OCI-M2 (cell line): ENCODE measurements at regions not wholly inside any gene's neighbourhood (a gene's known extent, or its start where the extent isn't known, plus 50 kb on each side); places are given as distances from the start of the nearest gene placed in this dataset.
"Not testable (repeated sequence)": the region's sequence is repeated elsewhere in the genome, so short reads cannot be mapped to it uniquely, and the experiment has no call there.

Source experiments
- DNase-seq: peaks from one replicate; lab custom pipeline; 2025; ENCODE audit not compliant: unreplicated experiment; lab: John Stamatoyannopoulos, UW

GRCh38 chr5:164255598-164256213 lies 750.3 kb downstream of the MAT2B start:
- DNase-seq, result no peak

GRCh38 chr5:164256351-164256750 lies 750.9 kb downstream of the MAT2B start:
- no peak for DNase-seq

GRCh38 chr5:164256954-164257353 lies 751.5 kb downstream of the MAT2B start:
- DNase-seq, result no peak

- no peak for DNase-seq
Measured at GRCh38 chr5:164265566-164265965, 760.1 kb downstream of the MAT2B start.

- DNase-seq, result no peak
Measured at GRCh38 chr5:164266571-164266970, 761.2 kb downstream of the MAT2B start.

- DNase-seq, result no peak
Measured at GRCh38 chr5:164277720-164278119, 772.3 kb downstream of the MAT2B start.

GRCh38 chr5:164289526-164289925 lies 784.1 kb downstream of the MAT2B start:
- no peak for DNase-seq

- DNase-seq, result no peak
Measured at GRCh38 chr5:164296603-164297080, 791.2 kb downstream of the MAT2B start.

GRCh38 chr5:164298165-164298564 lies 792.7 kb downstream of the MAT2B start:
- DNase-seq, result no peak

GRCh38 chr5:164300295-164300694 lies 794.9 kb downstream of the MAT2B start:
- DNase-seq, result no peak

- no peak for DNase-seq
Measured at GRCh38 chr5:164301136-164301535, 795.7 kb downstream of the MAT2B start.

GRCh38 chr5:164301708-164302107 lies 796.3 kb downstream of the MAT2B start:
- no peak for DNase-seq

- DNase-seq, result no peak
Measured at GRCh38 chr5:164302533-164303235, 797.3 kb downstream of the MAT2B start.

GRCh38 chr5:164303646-164304215 lies 798.3 kb downstream of the MAT2B start:
- DNase-seq, result no peak

- DNase-seq, result no peak
Measured at GRCh38 chr5:164306662-164307061, 801.2 kb downstream of the MAT2B start.

- no peak for DNase-seq
Measured at GRCh38 chr5:164312801-164313200, 807.4 kb downstream of the MAT2B start.

- no peak for DNase-seq
Measured at GRCh38 chr5:164317676-164318075, 812.3 kb downstream of the MAT2B start.

GRCh38 chr5:164319161-164319560 lies 813.7 kb downstream of the MAT2B start:
- DNase-seq, result no peak

GRCh38 chr5:164324239-164324638 lies 818.8 kb downstream of the MAT2B start:
- no peak for DNase-seq

GRCh38 chr5:164326219-164326618 lies 820.8 kb downstream of the MAT2B start:
- no peak for DNase-seq

GRCh38 chr5:164327166-164327565 lies 821.7 kb downstream of the MAT2B start:
- DNase-seq, result not testable (repeated sequence)
